Caco-2 (cell line): ENCODE measurements at regions not wholly inside any gene's neighbourhood (a gene's known extent, or its start where the extent isn't known, plus 50 kb on each side); places are given as distances from the start of the nearest gene placed in this dataset.

ENCODE experiments used
- BruUV-seq: library from RNA; stranded (reverse); fragments of 400-500 nt; replicated peaks from 2 replicates; lab custom pipeline; 2021; lab: Mats Ljungman, UMichigan
- CTCF ChIA-PET: fragments of 300-600 bp; sonication (Branson Sonifier 250); formaldehyde crosslinking; loops from one replicate; lab custom pipeline; 2022; ENCODE audit warnings: antibody characterized with exemption; lab: Charles Lee
- POLR2A ChIA-PET: fragments of 300-600 bp; sonication (Branson Sonifier 250); formaldehyde crosslinking; loops from one replicate; lab custom pipeline; 2022; ENCODE audit warnings: antibody characterized with exemption; lab: Charles Lee
- DNase-seq, 2 experiments: peaks; one replicate each; pipeline versions ENCODE4 v3.0.0 to v3.0.0-alpha.2; 2020 to 2022
- H3K27me3 ChIP-seq: replicated peaks from 2 replicates; pipeline ENCODE4 v1.6.0; 2011; ENCODE audit warnings: low read length; ENCODE audit not compliant: control insufficient read depth, insufficient read depth
- H3K36me3 ChIP-seq: 2 replicates; pipeline ENCODE4 v1.5.1; 2011; ENCODE audit warnings: low read length; ENCODE audit not compliant: control insufficient read depth, insufficient read depth
- H3K4me1 ChIP-seq: fragments of 250-450 bp; sonication (Bioruptor Pico); 2 replicates; pipeline ENCODE4 v1.5.1; 2020; ENCODE audit warnings: mild to moderate bottlenecking
- H3K4me3 ChIP-seq: 2 replicates; pipeline ENCODE4 v1.5.1; 2011; ENCODE audit warnings: low read depth, mild to moderate bottlenecking, control low read depth, low read length
- H3K9me3 ChIP-seq: fragments of 250-450 bp; sonication (Bioruptor Pico); 2 replicates; pipeline ENCODE4 v1.5.1; 2020; ENCODE audit warnings: mild to moderate bottlenecking, moderate library complexity
- H3K27ac Mint-ChIP-seq: one replicate; pipeline ENCODE4 v1.8.0; 2022; ENCODE audit warnings: mixed read lengths; ENCODE audit not compliant: unreplicated experiment
- H3K27me3 Mint-ChIP-seq: one replicate; pipeline ENCODE4 v1.8.0; 2022; ENCODE audit warnings: mixed read lengths; ENCODE audit not compliant: insufficient read depth, unreplicated experiment
- H3K36me3 Mint-ChIP-seq: one replicate; pipeline ENCODE4 v1.8.0; 2022; ENCODE audit warnings: mild to moderate bottlenecking, mixed read lengths; ENCODE audit not compliant: insufficient read depth, unreplicated experiment
- H3K4me1 Mint-ChIP-seq: one replicate; pipeline ENCODE4 v1.8.0; 2022; ENCODE audit warnings: low read depth, mixed read lengths; ENCODE audit not compliant: unreplicated experiment
- H3K4me3 Mint-ChIP-seq: one replicate; pipeline ENCODE4 v1.8.0; 2022; ENCODE audit warnings: mild to moderate bottlenecking, moderate library complexity, mixed read lengths; ENCODE audit not compliant: unreplicated experiment
- H3K9me3 Mint-ChIP-seq: one replicate; pipeline ENCODE4 v1.8.0; 2022; ENCODE audit warnings: mixed read lengths; ENCODE audit not compliant: unreplicated experiment
- intact Hi-C: fragments of 100-400 bp; cut with micrococcal nuclease; formaldehyde crosslinking; loops from one replicate; pipeline ENCODE4 v1.10.0; 2022; ENCODE audit not compliant: unreplicated experiment
- TF ChIP-seq, protein P1 (sequence below), 2 experiments: fragments of 200-600 bp in 1 of 2; IDR thresholded peaks; 1 replicate in 1 of 2; 2 replicates in 1 of 2; pipeline versions ENCODE4 v1.5.1 to v1.8.0; 2011 to 2022; ENCODE audit warnings: antibody characterized with exemption in 1 of 2, control low read depth in 1 of 2, inconsistent platforms in 1 of 2, low read depth in 1 of 2, low read length in 1 of 2, mild to moderate bottlenecking in 1 of 2, moderate library complexity in 1 of 2; ENCODE audit not compliant: insufficient read depth in 1 of 2, severe bottlenecking in 1 of 2, unreplicated experiment in 1 of 2

DNA sequence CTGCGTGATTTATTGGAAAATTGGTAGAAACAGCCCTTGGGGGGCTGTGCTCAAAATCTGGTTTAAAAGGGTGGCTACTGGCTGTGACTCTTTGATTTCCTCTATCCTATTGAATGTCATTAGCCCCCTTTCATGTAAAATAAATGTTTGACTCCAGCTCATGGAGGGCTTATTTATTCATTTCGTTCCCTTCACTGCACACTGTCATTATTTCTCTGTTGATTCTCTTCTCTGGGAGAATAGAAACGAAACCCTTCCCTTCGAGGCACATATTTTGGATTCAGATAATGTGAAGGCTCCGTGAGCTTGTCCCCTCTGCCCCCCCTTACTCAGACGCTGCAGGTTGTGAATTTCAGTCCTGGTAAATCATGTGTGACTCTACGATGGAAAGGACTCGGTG lies 203.9 kb upstream of the GPR26 start:
- ChIA-PET CTCF (no interaction called here), POLR2A (no interaction called here)
- DNase-seq = no peak
- intact Hi-C loops = no loop called here
- Histone ChIP-seq H3K4me3 (no peak overlapping the region), H3K9me3 (no peaks in the 10 kb centered on the region), H3K36me3 (no peaks in the 10 kb centered on the region), H3K27me3 (no peaks in the 10 kb centered on the region), H3K4me1 (no peaks in the 10 kb centered on the region)
- Mint-ChIP-seq H3K9me3 (no peaks in the 10 kb centered on the region), H3K36me3 (no peaks in the 10 kb centered on the region), H3K4me1 (no peaks in the 10 kb centered on the region), H3K27me3 (peaks cover 21% of the 10 kb centered on the region), H3K4me3 (no peak overlapping the region), H3K27ac (no peak overlapping the region)
- TF ChIP-seq, protein P1, sequence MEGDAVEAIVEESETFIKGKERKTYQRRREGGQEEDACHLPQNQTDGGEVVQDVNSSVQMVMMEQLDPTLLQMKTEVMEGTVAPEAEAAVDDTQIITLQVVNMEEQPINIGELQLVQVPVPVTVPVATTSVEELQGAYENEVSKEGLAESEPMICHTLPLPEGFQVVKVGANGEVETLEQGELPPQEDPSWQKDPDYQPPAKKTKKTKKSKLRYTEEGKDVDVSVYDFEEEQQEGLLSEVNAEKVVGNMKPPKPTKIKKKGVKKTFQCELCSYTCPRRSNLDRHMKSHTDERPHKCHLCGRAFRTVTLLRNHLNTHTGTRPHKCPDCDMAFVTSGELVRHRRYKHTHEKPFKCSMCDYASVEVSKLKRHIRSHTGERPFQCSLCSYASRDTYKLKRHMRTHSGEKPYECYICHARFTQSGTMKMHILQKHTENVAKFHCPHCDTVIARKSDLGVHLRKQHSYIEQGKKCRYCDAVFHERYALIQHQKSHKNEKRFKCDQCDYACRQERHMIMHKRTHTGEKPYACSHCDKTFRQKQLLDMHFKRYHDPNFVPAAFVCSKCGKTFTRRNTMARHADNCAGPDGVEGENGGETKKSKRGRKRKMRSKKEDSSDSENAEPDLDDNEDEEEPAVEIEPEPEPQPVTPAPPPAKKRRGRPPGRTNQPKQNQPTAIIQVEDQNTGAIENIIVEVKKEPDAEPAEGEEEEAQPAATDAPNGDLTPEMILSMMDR (IDR thresholded peaks at IDR 0.05; ENCODE audit: insufficient read depth in 1 of 2, low read depth in 1 of 2, low read length in 1 of 2, severe bottlenecking in 1 of 2, unreplicated experiment in 1 of 2) = no peak
- BruUV-seq = no TSS peak

DNA sequence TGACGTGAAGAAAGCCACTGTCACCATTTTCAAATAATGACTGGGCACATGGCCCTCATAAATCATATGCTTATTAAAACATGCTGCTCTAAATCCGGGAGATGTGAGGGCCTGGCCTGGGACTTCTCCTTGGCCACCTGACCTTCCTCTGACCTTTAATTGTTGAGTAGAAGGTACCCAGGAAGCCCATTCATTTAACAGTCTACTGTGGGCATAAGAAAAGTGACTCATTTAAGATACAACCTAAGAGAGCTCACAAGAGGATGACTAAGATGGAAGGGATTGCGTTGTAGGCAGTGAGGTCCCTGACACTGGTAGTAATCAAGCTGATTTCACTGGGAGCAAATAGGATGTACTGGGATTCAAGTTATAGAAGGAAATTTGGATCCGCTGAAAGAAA lies 203.4 kb upstream of the GPR26 start:
- intact Hi-C loops = no loop called here

DNA sequence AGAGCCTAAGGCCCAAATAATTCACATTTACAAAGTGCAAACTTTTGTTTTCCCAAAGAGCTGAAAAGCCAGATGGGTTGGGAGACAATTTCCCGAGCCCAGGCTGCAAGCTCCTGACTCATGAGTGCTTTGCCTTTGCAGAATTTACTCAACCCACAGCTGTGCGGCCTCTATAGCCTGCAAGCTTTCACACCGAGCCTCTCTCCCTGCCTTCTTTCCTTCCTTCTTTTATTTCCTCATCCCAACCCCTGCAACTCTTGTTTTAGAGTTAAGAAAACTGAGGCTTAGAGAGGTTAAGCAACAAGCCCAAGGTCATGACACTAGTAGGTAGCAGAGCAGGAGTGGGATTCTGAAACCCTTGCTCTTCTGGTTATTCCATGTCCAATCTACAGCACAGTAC lies 203.0 kb upstream of the GPR26 start:
- intact Hi-C loops = no loop called here

More for the DNA sequence above, 203.4 kb upstream of the GPR26 start:
- no peaks in the 10 kb centered on the region for H3K4me1 ChIP-seq
- no peaks in the 10 kb centered on the region for H3K27me3 ChIP-seq
- POLR2A ChIA-PET = no interaction called here
- no peaks in the 10 kb centered on the region for H3K36me3 ChIP-seq
- no peak overlapping the region for H3K4me3 Mint-ChIP-seq
- H3K4me1 Mint-ChIP-seq = no peaks in the 10 kb centered on the region
- TF ChIP-seq, protein P1 (IDR thresholded peaks at IDR 0.05; ENCODE audit: insufficient read depth in 1 of 2, low read depth in 1 of 2, low read length in 1 of 2, severe bottlenecking in 1 of 2, unreplicated experiment in 1 of 2) = no peak
- no peaks in the 10 kb centered on the region for H3K36me3 Mint-ChIP-seq
- DNase-seq = no peak
- H3K9me3 Mint-ChIP-seq = no peaks in the 10 kb centered on the region
- no TSS peak for BruUV-seq
- CTCF ChIA-PET = no interaction called here
- no peaks in the 10 kb centered on the region for H3K9me3 ChIP-seq
- H3K4me3 ChIP-seq = no peak overlapping the region
- H3K27ac Mint-ChIP-seq = no peak overlapping the region
- H3K27me3 Mint-ChIP-seq = peaks cover 21% of the 10 kb centered on the region

More for the DNA sequence above, 203.0 kb upstream of the GPR26 start:
- Histone ChIP-seq H3K9me3 (no peaks in the 10 kb centered on the region), H3K4me1 (no peaks in the 10 kb centered on the region), H3K36me3 (no peaks in the 10 kb centered on the region), H3K27me3 (no peaks in the 10 kb centered on the region), H3K4me3 (no peak overlapping the region)
- CTCF ChIA-PET = no interaction called here
- no TSS peak for BruUV-seq
- Mint-ChIP-seq H3K27ac (no peak overlapping the region), H3K4me3 (no peak overlapping the region), H3K36me3 (no peaks in the 10 kb centered on the region), H3K9me3 (no peaks in the 10 kb centered on the region), H3K4me1 (no peaks in the 10 kb centered on the region), H3K27me3 (peaks cover 21% of the 10 kb centered on the region)
- TF ChIP-seq, protein P1 (IDR thresholded peaks at IDR 0.05; ENCODE audit: insufficient read depth in 1 of 2, low read depth in 1 of 2, low read length in 1 of 2, severe bottlenecking in 1 of 2, unreplicated experiment in 1 of 2) = no peak
- no peak for DNase-seq
- POLR2A ChIA-PET = no interaction called here
